ENCODE measurements at regions not wholly inside any gene's neighbourhood (a gene's known extent, or its start where the extent isn't known, plus 50 kb on each side); places are given as distances from the start of the nearest gene placed in this dataset.
A peak's percentile ranks its signal among the peaks of the same experiment; 100 is the strongest.

DNA sequence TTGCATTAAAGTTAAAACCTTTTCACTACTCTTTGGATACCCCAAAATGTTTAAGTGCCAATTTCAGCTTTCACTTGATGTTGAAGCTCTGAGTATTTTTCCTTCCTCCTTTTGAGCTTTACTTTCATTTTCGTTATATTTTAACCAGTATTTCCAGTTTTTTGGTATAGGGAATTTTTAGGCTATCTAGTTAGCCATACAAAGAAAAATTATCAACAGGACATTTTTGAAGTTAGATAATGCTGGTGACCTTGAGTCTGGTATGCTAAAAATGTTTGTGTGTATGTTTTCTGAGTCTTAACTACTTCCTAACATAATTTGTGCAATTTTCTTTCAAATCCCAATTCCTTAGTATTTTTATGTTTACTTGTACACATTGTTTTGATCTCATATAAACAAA lies 284.8 kb downstream of the OTOL1 start:
- no peak for DNase-seq (ENCODE audit: low read depth)
- no peak overlapping the region for H3K4me3 ChIP-seq (ENCODE audit: low read depth, low read length)

- no peak for DNase-seq (ENCODE audit: low read depth)
- H3K4me3 ChIP-seq (ENCODE audit: low read depth, low read length) = no peak overlapping the region
These were observed 296.8 kb downstream of the OTOL1 start for GRCh38 chr3:161793194-161793930.

DNA sequence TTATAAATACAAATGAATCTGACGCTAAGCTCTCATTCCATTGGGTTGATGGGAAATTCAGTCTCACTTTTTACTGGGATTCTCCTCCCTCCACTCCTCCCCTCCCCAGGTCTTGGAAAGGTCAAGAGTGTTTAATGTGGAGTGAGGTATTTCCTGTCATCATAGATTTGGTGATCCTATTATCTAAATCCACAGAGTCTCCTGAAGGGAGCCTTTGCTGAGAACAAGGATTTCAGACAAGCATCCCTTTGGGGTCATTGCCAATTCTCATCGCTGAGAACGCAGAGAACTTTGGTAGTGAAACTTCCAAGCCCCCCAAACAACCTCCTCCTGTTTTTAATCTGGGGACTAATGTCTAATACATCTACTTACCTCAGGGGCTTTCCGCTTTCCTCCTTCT lies 297.9 kb downstream of the OTOL1 start:
- no peak overlapping the region for H3K4me3 ChIP-seq (ENCODE audit: low read depth, low read length)
- DNase-seq (ENCODE audit: low read depth) = no peak

GRCh38 chr3:161796312-161796711 lies 299.7 kb downstream of the OTOL1 start:
- no peak overlapping the region for H3K4me3 ChIP-seq (ENCODE audit: low read depth, low read length)

GRCh38 chr3:161796780-161797179 lies 300.2 kb downstream of the OTOL1 start:
- H3K4me3 ChIP-seq (ENCODE audit: low read depth, low read length) = no peak overlapping the region
- DNase-seq (ENCODE audit: low read depth) = no peak

More at GRCh38 chr3:161796312-161796711, 299.7 kb downstream of the OTOL1 start:
- no peak for DNase-seq (ENCODE audit: low read depth)

DNA sequence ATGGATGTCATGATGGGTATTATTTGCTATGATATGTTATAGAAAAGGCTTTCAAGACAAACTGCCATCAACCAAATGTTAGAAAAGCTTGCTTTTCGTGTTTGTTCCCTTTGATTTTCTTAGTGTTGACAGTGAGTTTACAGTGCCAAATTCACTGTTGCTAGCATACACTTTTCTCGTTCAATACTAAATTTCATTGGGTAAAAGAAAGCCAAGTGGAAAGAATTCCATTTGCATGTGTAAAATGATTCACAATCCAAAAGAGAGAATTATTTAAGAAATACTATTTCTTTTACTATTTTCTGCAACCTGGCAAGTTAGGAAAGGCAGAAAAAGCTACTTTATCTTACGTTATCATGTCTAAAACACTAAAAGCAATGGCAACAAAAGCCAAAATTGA lies 301.4 kb downstream of the OTOL1 start:
- H3K4me3 ChIP-seq (ENCODE audit: low read depth, low read length) = no peak overlapping the region
- no peak for DNase-seq (ENCODE audit: low read depth)

DNA sequence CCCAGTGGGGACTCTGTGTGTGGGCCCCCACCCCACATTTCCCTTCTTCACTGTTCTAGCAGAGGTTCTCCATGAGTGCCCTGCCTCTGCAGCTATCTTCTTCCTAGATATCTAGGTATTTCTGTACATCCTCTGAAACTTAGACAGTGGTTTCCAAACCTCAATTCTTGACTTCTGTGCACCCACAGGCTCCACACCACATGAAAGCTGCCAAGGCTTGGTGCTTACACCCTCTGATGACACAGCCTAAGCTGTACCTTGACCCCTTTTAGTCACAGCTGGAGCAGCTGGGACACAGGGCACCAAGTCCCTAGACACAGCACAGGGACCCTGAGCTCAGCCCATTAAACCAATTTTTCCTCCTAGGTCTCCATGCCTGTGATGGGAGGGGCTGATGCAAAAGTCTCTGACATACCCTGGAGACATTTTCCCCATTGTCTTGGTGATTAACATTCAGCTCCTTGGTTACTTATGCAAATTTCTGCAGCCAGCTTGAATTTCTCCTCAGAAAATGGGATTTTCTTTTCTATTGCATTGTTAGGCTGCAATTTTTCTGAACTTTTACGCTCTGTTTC lies 304.5 kb downstream of the OTOL1 start:
- no peak overlapping the region for H3K4me3 ChIP-seq (ENCODE audit: low read depth, low read length)
- no peak for DNase-seq (ENCODE audit: low read depth)

- no peak for DNase-seq (ENCODE audit: low read depth)
- H3K4me3 ChIP-seq (ENCODE audit: low read depth, low read length) = no peak overlapping the region
These were observed 321.5 kb downstream of the OTOL1 start for GRCh38 chr3:161818106-161818505.

GRCh38 chr3:161821591-161821990 lies 325.0 kb downstream of the OTOL1 start:
- DNase-seq (ENCODE audit: low read depth) = no peak
- H3K4me3 ChIP-seq (ENCODE audit: low read depth, low read length) = no peak overlapping the region

GRCh38 chr3:161822291-161822690 lies 325.7 kb downstream of the OTOL1 start:
- no peak overlapping the region for H3K4me3 ChIP-seq (ENCODE audit: low read depth, low read length)
- DNase-seq (ENCODE audit: low read depth) = no peak

- H3K4me3 ChIP-seq (ENCODE audit: low read depth, low read length) = no peak overlapping the region
These were observed 327.3 kb downstream of the OTOL1 start for GRCh38 chr3:161823910-161824309.

GRCh38 chr3:161838021-161838420 lies 341.4 kb downstream of the OTOL1 start:
- no peak overlapping the region for H3K4me3 ChIP-seq (ENCODE audit: low read depth, low read length)
- no peak for DNase-seq (ENCODE audit: low read depth)

More at GRCh38 chr3:161823910-161824309, 327.3 kb downstream of the OTOL1 start:
- DNase-seq (ENCODE audit: low read depth) = no peak

- DNase-seq (ENCODE audit: low read depth) = no peak
- no peak overlapping the region for H3K4me3 ChIP-seq (ENCODE audit: low read depth, low read length)
These were observed 351.8 kb downstream of the OTOL1 start for GRCh38 chr3:161848376-161848775.

DNA sequence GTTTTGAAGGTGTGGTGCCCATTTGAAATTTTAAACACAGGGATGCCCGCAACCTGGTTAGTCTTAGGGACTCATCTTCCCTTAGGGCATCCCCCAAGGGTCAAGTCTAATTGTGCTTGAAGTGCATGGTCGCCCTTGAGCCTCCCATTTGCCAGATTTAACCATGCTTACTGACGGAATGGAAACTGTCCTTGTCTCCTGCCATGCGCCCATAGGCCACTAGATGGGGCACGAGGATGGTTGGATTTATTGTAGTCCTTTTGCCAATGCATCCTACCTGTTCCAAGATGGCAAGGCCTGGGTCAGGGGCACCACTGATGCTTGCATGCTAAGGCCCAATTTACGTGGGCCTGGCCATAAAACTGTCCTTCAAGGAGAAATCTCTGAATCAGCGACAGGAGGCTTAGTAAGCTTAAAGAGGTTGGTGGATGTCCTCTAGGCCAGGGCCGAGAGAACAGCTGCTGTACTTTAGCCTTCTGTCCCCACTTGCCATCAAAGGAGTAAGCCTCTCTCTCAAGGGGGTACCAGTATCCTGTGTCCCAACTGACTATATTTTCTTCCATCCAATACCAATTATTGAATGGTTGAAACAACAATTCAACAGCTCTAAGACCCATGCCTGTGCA lies 355.4 kb downstream of the OTOL1 start:
- DNase-seq (ENCODE audit: low read depth) = no peak
- H3K4me3 ChIP-seq (ENCODE audit: low read depth, low read length) = no peak overlapping the region

GRCh38 chr3:161852744-161853143 lies 356.1 kb downstream of the OTOL1 start:
- H3K4me3 ChIP-seq (ENCODE audit: low read depth, low read length) = no peak overlapping the region
- DNase-seq (ENCODE audit: low read depth) = no peak

DNA sequence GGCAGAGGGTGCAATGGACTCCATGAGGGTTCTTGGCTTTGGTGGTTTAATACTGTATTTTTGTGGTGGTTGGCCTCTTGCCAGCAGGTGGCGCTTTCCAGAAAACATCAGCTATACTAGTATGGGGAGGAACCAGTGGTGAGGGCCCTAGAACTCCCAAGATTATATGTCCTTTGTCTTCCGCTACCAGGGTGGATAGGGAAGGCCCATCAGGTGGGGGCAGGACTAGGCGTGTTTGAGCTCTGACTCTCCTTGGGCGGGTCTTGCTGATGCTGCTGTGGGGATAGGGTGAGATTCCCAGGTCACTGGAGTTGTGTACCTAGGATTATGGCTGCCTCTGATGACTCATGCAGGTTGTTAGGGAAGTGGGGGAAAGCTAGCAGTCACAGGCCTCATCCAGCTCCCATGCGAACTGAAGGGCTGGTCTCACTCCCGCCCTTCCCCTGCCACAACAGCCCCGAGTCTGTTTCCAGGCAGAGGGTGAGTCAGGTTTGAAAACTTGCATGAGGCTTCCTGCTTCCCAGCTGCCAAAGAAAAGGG lies 357.7 kb downstream of the OTOL1 start:
- peak; percentile 61 for DNase-seq (ENCODE audit: low read depth)
- no peak overlapping the region for H3K4me3 ChIP-seq (ENCODE audit: low read depth, low read length)

- DNase-seq (ENCODE audit: low read depth) = no peak
- H3K4me3 ChIP-seq (ENCODE audit: low read depth, low read length) = no peak overlapping the region
These were observed 362.4 kb downstream of the OTOL1 start for GRCh38 chr3:161859057-161859456.

GRCh38 chr3:161859865-161860450 lies 363.4 kb downstream of the OTOL1 start:
- no peak for DNase-seq (ENCODE audit: low read depth)
- no peak overlapping the region for H3K4me3 ChIP-seq (ENCODE audit: low read depth, low read length)

DNA sequence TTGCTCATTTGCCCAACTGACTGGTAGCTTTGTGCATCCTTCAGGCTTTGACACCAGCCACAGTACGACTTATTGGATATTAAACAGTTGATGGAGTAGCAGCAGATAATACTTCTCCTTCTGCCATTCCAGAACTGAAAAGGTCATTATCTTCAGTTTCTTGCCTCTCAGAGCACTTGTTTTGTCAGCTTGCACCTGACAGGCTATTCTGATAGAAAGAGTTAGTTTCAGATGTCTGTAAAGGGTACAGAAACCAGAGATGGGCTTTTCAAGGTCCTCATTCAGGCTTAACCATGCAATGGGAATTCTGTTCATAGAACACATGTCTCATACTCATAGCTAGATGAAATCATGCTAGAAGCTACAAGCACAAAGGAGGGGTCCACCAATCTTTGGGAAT lies 367.2 kb downstream of the OTOL1 start:
- no peak overlapping the region for H3K4me3 ChIP-seq (ENCODE audit: low read depth, low read length)
- no peak for DNase-seq (ENCODE audit: low read depth)

- H3K4me3 ChIP-seq (ENCODE audit: low read depth, low read length) = no peak overlapping the region
- DNase-seq (ENCODE audit: low read depth) = no peak
These were observed 369.6 kb downstream of the OTOL1 start for GRCh38 chr3:161866176-161866575.
